ENCODE measurements at regions not wholly inside any gene's neighbourhood (a gene's known extent, or its start where the extent isn't known, plus 50 kb on each side); places are given as distances from the start of the nearest gene placed in this dataset.
"Not testable (repeated sequence)": the region's sequence is repeated elsewhere in the genome, so short reads cannot be mapped to it uniquely, and the experiment has no call there.

DNA sequence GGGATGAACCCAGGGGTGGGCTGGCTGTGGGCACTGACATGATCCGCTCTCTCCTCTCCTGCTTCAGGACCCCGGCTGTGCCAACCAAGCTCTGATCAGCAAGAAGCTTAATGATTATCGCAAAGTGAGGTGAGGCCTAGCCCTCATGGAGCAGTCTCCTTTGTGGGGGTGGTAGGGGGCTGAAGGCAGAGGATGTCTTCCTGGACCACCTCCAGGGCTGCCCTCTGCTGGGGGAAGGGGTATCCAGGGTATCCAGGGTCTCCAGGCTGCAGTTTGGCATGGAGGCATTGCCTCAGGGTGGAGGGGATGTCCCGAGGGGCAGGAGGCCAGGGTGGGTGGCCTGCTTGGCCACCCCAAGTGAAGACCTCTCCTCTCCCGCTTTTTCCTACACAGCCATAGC lies 110.1 kb downstream of the ZNF267 start:
- H4K8ac ChIP-seq (ENCODE audit: low read depth, low read length); H4K12ac ChIP-seq (ENCODE audit: low read depth, low read length); H3K9ac ChIP-seq (ENCODE audit: low read length); H3K79me1 ChIP-seq (ENCODE audit: low read length); H3K79me2 ChIP-seq (ENCODE audit: control insufficient read depth, insufficient read depth, low read length, poor library complexity); H3K4ac ChIP-seq (ENCODE audit: low read depth, low read length); H3K4me2 ChIP-seq (ENCODE audit: low read length); H2BK5ac ChIP-seq (ENCODE audit: low read depth, low read length, poor library complexity); H3K27ac ChIP-seq (ENCODE audit: low read depth, low read length); H2BK12ac ChIP-seq (ENCODE audit: low read length); H3K23ac ChIP-seq (ENCODE audit: low read length); H4K91ac ChIP-seq (ENCODE audit: low read depth, low read length); H2BK120ac ChIP-seq (ENCODE audit: insufficient read depth, low read length, poor library complexity); H3K27me3 ChIP-seq (ENCODE audit: insufficient read depth, low read length); H3K4me3 ChIP-seq (ENCODE audit: low read depth, low read length); H3K9me3 ChIP-seq (ENCODE audit: insufficient read depth, low read depth, low read length); H3K14ac ChIP-seq (ENCODE audit: low read length); H3K18ac ChIP-seq (ENCODE audit: low read length); H3K36me3 ChIP-seq (ENCODE audit: control insufficient read depth in 1 of 2, insufficient read depth in 2 of 2, low read length in 2 of 2); DNase-seq; H3K4me1 ChIP-seq (ENCODE audit: control insufficient read depth in 1 of 2, insufficient read depth in 2 of 2, low read length in 2 of 2); H2AK5ac ChIP-seq (ENCODE audit: low read length); H2AFZ ChIP-seq (ENCODE audit: insufficient read depth, low read length, poor library complexity): not testable (repeated sequence)
- no CpG with 5 or more reads among the region's 5 CpGs for WGBS (ENCODE audit: extremely low coverage, insufficient coverage, insufficient read length)

DNA sequence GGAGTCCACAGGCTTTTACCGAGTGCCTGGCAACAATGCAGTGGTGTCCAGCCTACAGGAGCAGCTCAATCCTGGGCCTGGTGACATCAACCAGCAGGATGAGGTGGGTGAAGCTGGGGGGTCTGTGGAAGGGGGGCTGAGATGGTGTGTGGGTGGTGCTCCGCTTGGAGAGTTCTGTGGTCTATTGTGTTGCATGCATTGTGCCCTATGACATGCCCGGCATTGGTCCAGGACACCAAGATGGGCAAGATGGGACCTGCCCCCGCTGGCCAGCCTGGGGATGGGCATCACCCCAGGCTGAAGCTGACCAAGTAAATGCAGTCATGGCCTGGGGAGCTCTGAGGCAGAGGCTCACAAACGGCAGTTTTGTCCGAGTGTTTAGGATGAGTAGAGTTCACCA lies 113.3 kb downstream of the ZNF267 start:
- not testable (repeated sequence) for H3K9me3 ChIP-seq (ENCODE audit: insufficient read depth, low read depth, low read length)
- WGBS (ENCODE audit: extremely low coverage, insufficient coverage, insufficient read length) = no CpG with 5 or more reads among the region's 6 CpGs

DNA sequence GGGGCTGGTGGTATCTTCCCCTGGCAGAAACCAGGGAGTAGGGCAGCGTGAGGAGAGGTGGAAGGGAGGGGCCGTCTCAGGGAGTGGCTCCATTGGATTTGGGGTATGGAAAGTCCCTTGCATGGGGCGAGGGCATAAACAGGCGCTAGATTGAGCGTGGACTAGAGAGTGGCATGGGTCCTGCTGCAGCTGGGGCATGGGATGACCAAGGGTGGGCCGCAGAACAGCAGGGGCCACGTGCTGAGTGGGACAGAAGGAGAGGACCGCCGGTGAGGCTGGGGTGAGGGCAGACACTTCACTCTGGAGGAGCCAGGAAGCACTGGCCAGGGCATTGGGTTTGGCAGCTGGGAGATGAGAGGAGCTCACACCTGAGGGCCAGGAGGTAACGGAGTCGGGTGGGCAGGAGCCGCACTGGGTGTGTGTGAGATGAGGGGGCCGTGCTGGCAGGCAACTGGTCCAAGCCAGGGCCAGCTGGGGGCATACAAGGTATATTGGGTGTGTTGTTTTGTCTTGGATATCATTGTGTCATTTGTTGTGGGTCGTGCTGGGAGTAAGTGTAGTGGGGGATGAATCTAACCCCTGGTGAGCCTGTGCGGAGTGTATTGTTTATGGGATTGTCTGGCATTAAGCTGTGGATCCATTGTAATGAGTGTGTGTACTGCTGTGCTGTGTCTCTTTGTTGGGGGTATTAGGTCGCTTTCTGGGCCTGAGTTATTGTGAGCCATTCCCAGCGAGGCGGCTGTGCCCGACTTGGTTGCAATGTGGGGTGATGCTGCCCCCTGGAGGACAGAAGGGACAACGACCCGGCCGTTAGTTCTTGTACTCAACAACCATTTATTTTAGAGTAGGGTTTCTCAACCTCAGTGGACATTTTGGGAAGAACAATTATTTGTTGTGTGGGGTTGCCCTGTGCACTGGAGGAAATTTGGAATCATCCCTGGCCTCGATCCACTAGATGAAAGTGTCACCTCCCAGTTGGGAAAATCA lies 115.3 kb downstream of the ZNF267 start:
- not testable (repeated sequence) for H3K9ac ChIP-seq (ENCODE audit: low read length); H2BK5ac ChIP-seq (ENCODE audit: low read depth, low read length, poor library complexity); H4K12ac ChIP-seq (ENCODE audit: low read depth, low read length); H3K14ac ChIP-seq (ENCODE audit: low read length); H3K18ac ChIP-seq (ENCODE audit: low read length); H3K79me2 ChIP-seq (ENCODE audit: control insufficient read depth, insufficient read depth, low read length, poor library complexity); H4K8ac ChIP-seq (ENCODE audit: low read depth, low read length); H3K9me3 ChIP-seq (ENCODE audit: insufficient read depth, low read depth, low read length); H3K79me1 ChIP-seq (ENCODE audit: low read length); H3K4me3 ChIP-seq (ENCODE audit: low read depth, low read length); H4K91ac ChIP-seq (ENCODE audit: low read depth, low read length); H2AFZ ChIP-seq (ENCODE audit: insufficient read depth, low read length, poor library complexity); H2AK5ac ChIP-seq (ENCODE audit: low read length); H3K4ac ChIP-seq (ENCODE audit: low read depth, low read length); H3K36me3 ChIP-seq (ENCODE audit: control insufficient read depth in 1 of 2, insufficient read depth in 2 of 2, low read length in 2 of 2); DNase-seq; H2BK12ac ChIP-seq (ENCODE audit: low read length); H3K4me2 ChIP-seq (ENCODE audit: low read length); H2BK120ac ChIP-seq (ENCODE audit: insufficient read depth, low read length, poor library complexity); H3K27ac ChIP-seq (ENCODE audit: low read depth, low read length); H3K27me3 ChIP-seq (ENCODE audit: insufficient read depth, low read length); H3K4me1 ChIP-seq (ENCODE audit: control insufficient read depth in 1 of 2, insufficient read depth in 2 of 2, low read length in 2 of 2); H3K23ac ChIP-seq (ENCODE audit: low read length)
- no CpG with 5 or more reads among the region's 23 CpGs for WGBS (ENCODE audit: extremely low coverage, insufficient coverage, insufficient read length)

More for the DNA sequence above, 113.3 kb downstream of the ZNF267 start:
- DNase-seq; H3K4me3 ChIP-seq (ENCODE audit: low read depth, low read length); H3K14ac ChIP-seq (ENCODE audit: low read length); H3K4me2 ChIP-seq (ENCODE audit: low read length); H3K27ac ChIP-seq (ENCODE audit: low read depth, low read length); H2BK5ac ChIP-seq (ENCODE audit: low read depth, low read length, poor library complexity); H3K9ac ChIP-seq (ENCODE audit: low read length); H3K27me3 ChIP-seq (ENCODE audit: insufficient read depth, low read length); H3K18ac ChIP-seq (ENCODE audit: low read length); H4K8ac ChIP-seq (ENCODE audit: low read depth, low read length); H3K4ac ChIP-seq (ENCODE audit: low read depth, low read length); H2BK12ac ChIP-seq (ENCODE audit: low read length); H2AK5ac ChIP-seq (ENCODE audit: low read length); H3K79me2 ChIP-seq (ENCODE audit: control insufficient read depth, insufficient read depth, low read length, poor library complexity); H3K79me1 ChIP-seq (ENCODE audit: low read length); H2AFZ ChIP-seq (ENCODE audit: insufficient read depth, low read length, poor library complexity); H3K36me3 ChIP-seq (ENCODE audit: control insufficient read depth in 1 of 2, insufficient read depth in 2 of 2, low read length in 2 of 2); H2BK120ac ChIP-seq (ENCODE audit: insufficient read depth, low read length, poor library complexity); H4K91ac ChIP-seq (ENCODE audit: low read depth, low read length); H3K4me1 ChIP-seq (ENCODE audit: control insufficient read depth in 1 of 2, insufficient read depth in 2 of 2, low read length in 2 of 2); H3K23ac ChIP-seq (ENCODE audit: low read length); H4K12ac ChIP-seq (ENCODE audit: low read depth, low read length): not testable (repeated sequence)

DNA sequence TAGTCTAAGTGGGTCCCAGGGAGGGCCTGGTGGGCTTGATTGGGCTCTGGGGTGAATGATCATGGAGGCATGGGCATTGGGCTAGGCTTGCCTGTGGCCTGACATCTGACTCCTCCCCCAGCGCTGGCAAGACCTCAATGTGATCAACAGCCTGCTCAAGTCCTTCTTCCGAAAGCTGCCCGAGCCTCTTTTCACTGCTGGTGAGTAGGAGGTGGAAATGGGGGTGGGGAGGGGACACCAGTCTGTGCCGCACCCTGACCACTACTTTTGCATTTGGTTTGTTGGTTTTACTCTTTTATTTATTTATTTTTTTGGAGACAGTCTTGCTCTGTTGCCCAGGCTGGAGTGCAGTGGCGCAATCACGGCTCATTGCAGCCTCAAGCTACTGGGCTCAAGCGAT lies 116.7 kb downstream of the ZNF267 start:
- H4K8ac ChIP-seq (ENCODE audit: low read depth, low read length); H3K27me3 ChIP-seq (ENCODE audit: insufficient read depth, low read length); H3K79me2 ChIP-seq (ENCODE audit: control insufficient read depth, insufficient read depth, low read length, poor library complexity); H2BK5ac ChIP-seq (ENCODE audit: low read depth, low read length, poor library complexity); H3K27ac ChIP-seq (ENCODE audit: low read depth, low read length); H2BK120ac ChIP-seq (ENCODE audit: insufficient read depth, low read length, poor library complexity); H3K36me3 ChIP-seq (ENCODE audit: control insufficient read depth in 1 of 2, insufficient read depth in 2 of 2, low read length in 2 of 2); H3K4me3 ChIP-seq (ENCODE audit: low read depth, low read length); H3K18ac ChIP-seq (ENCODE audit: low read length); H3K4me2 ChIP-seq (ENCODE audit: low read length); H3K23ac ChIP-seq (ENCODE audit: low read length); H4K12ac ChIP-seq (ENCODE audit: low read depth, low read length); H3K79me1 ChIP-seq (ENCODE audit: low read length); H2AK5ac ChIP-seq (ENCODE audit: low read length); H2AFZ ChIP-seq (ENCODE audit: insufficient read depth, low read length, poor library complexity); H3K4ac ChIP-seq (ENCODE audit: low read depth, low read length); DNase-seq; H3K9me3 ChIP-seq (ENCODE audit: insufficient read depth, low read depth, low read length); H2BK12ac ChIP-seq (ENCODE audit: low read length); H4K91ac ChIP-seq (ENCODE audit: low read depth, low read length); H3K14ac ChIP-seq (ENCODE audit: low read length); H3K9ac ChIP-seq (ENCODE audit: low read length); H3K4me1 ChIP-seq (ENCODE audit: control insufficient read depth in 1 of 2, insufficient read depth in 2 of 2, low read length in 2 of 2): not testable (repeated sequence)
- no CpG with 5 or more reads among the region's 7 CpGs for WGBS (ENCODE audit: extremely low coverage, insufficient coverage, insufficient read length)

All from trophoblast cell (in vitro differentiated cells and primary cell).